ENCODE measurements at regions not wholly inside any gene's neighbourhood (a gene's known extent, or its start where the extent isn't known, plus 50 kb on each side); places are given as distances from the start of the nearest gene placed in this dataset.
"Not testable (repeated sequence)": the region's sequence is repeated elsewhere in the genome, so short reads cannot be mapped to it uniquely, and the experiment has no call there.

- no peak overlapping the region for H3K27ac ChIP-seq
Observed at GRCh38 chr18:27541293-27541692, 356.2 kb upstream of the CHST9 start.

GRCh38 chr18:27540111-27540510 is 355.0 kb upstream of the CHST9 start:
- no peak overlapping the region for H3K4me3 ChIP-seq
- no peak overlapping the region for H3K27ac ChIP-seq

More at GRCh38 chr18:27541293-27541692, 356.2 kb upstream of the CHST9 start:
- H3K4me3 ChIP-seq = no peak overlapping the region

GRCh38 chr18:27528925-27529521 is 343.9 kb upstream of the CHST9 start:
- Histone ChIP-seq H3K4me3 (no peak overlapping the region), H3K27ac (no peak overlapping the region)

GRCh38 chr18:27527856-27528255 is 342.7 kb upstream of the CHST9 start:
- Histone ChIP-seq H3K4me3 (no peak overlapping the region), H3K27ac (no peak overlapping the region)

GRCh38 chr18:27520401-27520800 is 335.3 kb upstream of the CHST9 start:
- no peak overlapping the region for H3K4me3 ChIP-seq
- H3K27ac ChIP-seq = no peak overlapping the region

GRCh38 chr18:27510036-27510633 is 325.0 kb upstream of the CHST9 start:
- not testable (repeated sequence) for H3K4me3 ChIP-seq, H3K27ac ChIP-seq

- Histone ChIP-seq H3K27ac (no peak overlapping the region), H3K4me3 (no peak overlapping the region)
Observed at GRCh38 chr18:27501671-27502070, 316.6 kb upstream of the CHST9 start.

- Histone ChIP-seq H3K4me3 (no peak overlapping the region), H3K27ac (no peak overlapping the region)
Observed at GRCh38 chr18:27500531-27500930, 315.4 kb upstream of the CHST9 start.

GRCh38 chr18:27497246-27497645 is 312.1 kb upstream of the CHST9 start:
- H3K4me3 ChIP-seq = no peak overlapping the region
- no peak overlapping the region for H3K27ac ChIP-seq

- no peak overlapping the region for H3K27ac ChIP-seq
- H3K4me3 ChIP-seq = no peak overlapping the region
Observed at GRCh38 chr18:27493182-27493581, 308.1 kb upstream of the CHST9 start.

GRCh38 chr18:27491772-27492171 is 306.7 kb upstream of the CHST9 start:
- Histone ChIP-seq H3K4me3 (no peak overlapping the region), H3K27ac (no peak overlapping the region)

GRCh38 chr18:27483276-27483675 is 298.2 kb upstream of the CHST9 start:
- H3K27ac ChIP-seq = no peak overlapping the region

GRCh38 chr18:27478459-27478858 is 293.4 kb upstream of the CHST9 start:
- no peak overlapping the region for H3K27ac ChIP-seq
- no peak overlapping the region for H3K4me3 ChIP-seq

More at GRCh38 chr18:27483276-27483675, 298.2 kb upstream of the CHST9 start:
- no peak overlapping the region for H3K4me3 ChIP-seq

- H3K4me3 ChIP-seq = no peak overlapping the region
- no peak overlapping the region for H3K27ac ChIP-seq
Observed at GRCh38 chr18:27473318-27473717, 288.2 kb upstream of the CHST9 start.

GRCh38 chr18:27467073-27467472 is 282.0 kb upstream of the CHST9 start:
- no peak overlapping the region for H3K4me3 ChIP-seq
- no peak overlapping the region for H3K27ac ChIP-seq

- Histone ChIP-seq H3K4me3 (no peak overlapping the region), H3K27ac (no peak overlapping the region)
Observed at GRCh38 chr18:27461957-27462356, 276.8 kb upstream of the CHST9 start.

- no peak overlapping the region for H3K4me3 ChIP-seq
- no peak overlapping the region for H3K27ac ChIP-seq
Observed at GRCh38 chr18:27449104-27449503, 264.0 kb upstream of the CHST9 start.

- Histone ChIP-seq H3K4me3 (no peak overlapping the region), H3K27ac (no peak overlapping the region)
Observed at GRCh38 chr18:27447930-27448329, 262.8 kb upstream of the CHST9 start.

GRCh38 chr18:27447451-27447881 is 262.4 kb upstream of the CHST9 start:
- no peak overlapping the region for H3K4me3 ChIP-seq
- H3K27ac ChIP-seq = no peak overlapping the region

- Histone ChIP-seq H3K4me3 (no peak overlapping the region), H3K27ac (no peak overlapping the region)
Observed at GRCh38 chr18:27430595-27430994, 245.5 kb upstream of the CHST9 start.

GRCh38 chr18:27428716-27429475 is 243.8 kb upstream of the CHST9 start:
- Histone ChIP-seq H3K27ac (no peak overlapping the region), H3K4me3 (no peak overlapping the region)

Data from skin epidermis (tissue), 12 donors.